ENCODE measurements at regions not wholly inside any gene's neighbourhood (a gene's known extent, or its start where the extent isn't known, plus 50 kb on each side); places are given as distances from the start of the nearest gene placed in this dataset.
"Not testable (repeated sequence)": the region's sequence is repeated elsewhere in the genome, so short reads cannot be mapped to it uniquely, and the experiment has no call there.

GRCh38 chr6:170062915-170063241 is 228.0 kb downstream of the DLL1 start:
- Histone ChIP-seq H3K27me3 (ENCODE audit: control insufficient read depth, insufficient read depth, low read length) (no peaks in the 10 kb centered on the region), H3K9me3 (ENCODE audit: control insufficient read depth, insufficient read depth, low read length) (no peaks in the 10 kb centered on the region), H3K4me1 (ENCODE audit: control insufficient read depth, insufficient read depth, low read length) (peaks cover 2% of the 10 kb centered on the region; the same call in 1 of the 2 replicates), H3K36me3 (ENCODE audit: control insufficient read depth, insufficient read depth, low read length) (no peaks in the 10 kb centered on the region), H3K4me3 (ENCODE audit: low read length) (no peak overlapping the region), H3K27ac (ENCODE audit: low read length) (no peak overlapping the region)
- no peak for DNase-seq (ENCODE audit: low read depth, low spot score)
- no CpG with 5 or more reads among the region's 12 CpGs for WGBS (ENCODE audit: insufficient coverage, insufficient read length)

- no peak overlapping the region for H3K4me3 ChIP-seq (ENCODE audit: low read length)
- no CpG with 5 or more reads among the region's 15 CpGs for WGBS (ENCODE audit: insufficient coverage, insufficient read length)
- no peak overlapping the region for H3K27ac ChIP-seq (ENCODE audit: low read length)
- no peaks in the 10 kb centered on the region for H3K27me3 ChIP-seq (ENCODE audit: control insufficient read depth, insufficient read depth, low read length)
- H3K36me3 ChIP-seq (ENCODE audit: control insufficient read depth, insufficient read depth, low read length): no peaks in the 10 kb centered on the region
- no peaks in the 10 kb centered on the region for H3K9me3 ChIP-seq (ENCODE audit: control insufficient read depth, insufficient read depth, low read length)
- no peak for DNase-seq (ENCODE audit: low read depth, low spot score)
- H3K4me1 ChIP-seq (ENCODE audit: control insufficient read depth, insufficient read depth, low read length): peaks cover 2% of the 10 kb centered on the region; the same call in 1 of the 2 replicates
Observed at GRCh38 chr6:170062209-170062914, 228.5 kb downstream of the DLL1 start.

GRCh38 chr6:170058878-170059485 is 231.9 kb downstream of the DLL1 start:
- Histone ChIP-seq H3K9me3 (ENCODE audit: control insufficient read depth, insufficient read depth, low read length) (no peaks in the 10 kb centered on the region), H3K4me3 (ENCODE audit: low read length) (no peak overlapping the region), H3K36me3 (ENCODE audit: control insufficient read depth, insufficient read depth, low read length) (no peaks in the 10 kb centered on the region), H3K27ac (ENCODE audit: low read length) (no peak overlapping the region), H3K27me3 (ENCODE audit: control insufficient read depth, insufficient read depth, low read length) (no peaks in the 10 kb centered on the region), H3K4me1 (ENCODE audit: control insufficient read depth, insufficient read depth, low read length) (peaks cover 2% of the 10 kb centered on the region; the same call in 1 of the 2 replicates)
- DNase-seq (ENCODE audit: low read depth, low spot score): no peak
- no CpG with 5 or more reads among the region's 22 CpGs for WGBS (ENCODE audit: insufficient coverage, insufficient read length)

GRCh38 chr6:170057961-170058877 is 232.7 kb downstream of the DLL1 start:
- no peaks in the 10 kb centered on the region; the same call in 1 of the 2 replicates for H3K4me1 ChIP-seq (ENCODE audit: control insufficient read depth, insufficient read depth, low read length)
- no peak overlapping the region for H3K27ac ChIP-seq (ENCODE audit: low read length)
- no peaks in the 10 kb centered on the region for H3K27me3 ChIP-seq (ENCODE audit: control insufficient read depth, insufficient read depth, low read length)
- no peak for DNase-seq (ENCODE audit: low read depth, low spot score)
- WGBS (ENCODE audit: insufficient coverage, insufficient read length): no CpG with 5 or more reads among the region's 40 CpGs
- no peak overlapping the region for H3K4me3 ChIP-seq (ENCODE audit: low read length)
- H3K36me3 ChIP-seq (ENCODE audit: control insufficient read depth, insufficient read depth, low read length): no peaks in the 10 kb centered on the region
- H3K9me3 ChIP-seq (ENCODE audit: control insufficient read depth, insufficient read depth, low read length): no peaks in the 10 kb centered on the region

- Histone ChIP-seq H3K9me3 (ENCODE audit: control insufficient read depth, insufficient read depth, low read length) (no peaks in the 10 kb centered on the region), H3K4me3 (ENCODE audit: low read length) (no peak overlapping the region), H3K36me3 (ENCODE audit: control insufficient read depth, insufficient read depth, low read length) (no peaks in the 10 kb centered on the region), H3K4me1 (ENCODE audit: control insufficient read depth, insufficient read depth, low read length) (no peaks in the 10 kb centered on the region), H3K27ac (ENCODE audit: low read length) (no peak overlapping the region), H3K27me3 (ENCODE audit: control insufficient read depth, insufficient read depth, low read length) (no peaks in the 10 kb centered on the region)
- WGBS (ENCODE audit: insufficient coverage, insufficient read length): no CpG with 5 or more reads among the region's 16 CpGs
- no peak for DNase-seq (ENCODE audit: low read depth, low spot score)
Observed at GRCh38 chr6:170057034-170057734, 233.7 kb downstream of the DLL1 start.

GRCh38 chr6:170056278-170056711 is 234.6 kb downstream of the DLL1 start:
- no peaks in the 10 kb centered on the region for H3K36me3 ChIP-seq (ENCODE audit: control insufficient read depth, insufficient read depth, low read length)
- no peak for DNase-seq (ENCODE audit: low read depth, low spot score)
- H3K27ac ChIP-seq (ENCODE audit: low read length): no peak overlapping the region
- no CpG with 5 or more reads among the region's 11 CpGs for WGBS (ENCODE audit: insufficient coverage, insufficient read length)
- no peaks in the 10 kb centered on the region for H3K4me1 ChIP-seq (ENCODE audit: control insufficient read depth, insufficient read depth, low read length)
- H3K27me3 ChIP-seq (ENCODE audit: control insufficient read depth, insufficient read depth, low read length): no peaks in the 10 kb centered on the region
- no peaks in the 10 kb centered on the region for H3K9me3 ChIP-seq (ENCODE audit: control insufficient read depth, insufficient read depth, low read length)
- no peak overlapping the region for H3K4me3 ChIP-seq (ENCODE audit: low read length)

- no CpG with 5 or more reads among the region's 14 CpGs for WGBS (ENCODE audit: insufficient coverage, insufficient read length)
- not testable (repeated sequence) for H3K9me3 ChIP-seq (ENCODE audit: control insufficient read depth, insufficient read depth, low read length); H3K27me3 ChIP-seq (ENCODE audit: control insufficient read depth, insufficient read depth, low read length); H3K4me3 ChIP-seq (ENCODE audit: low read length); H3K4me1 ChIP-seq (ENCODE audit: control insufficient read depth, insufficient read depth, low read length); H3K27ac ChIP-seq (ENCODE audit: low read length); H3K36me3 ChIP-seq (ENCODE audit: control insufficient read depth, insufficient read depth, low read length); DNase-seq (ENCODE audit: low read depth, low spot score)
Observed at GRCh38 chr6:170055797-170056196, 235.1 kb downstream of the DLL1 start.

GRCh38 chr6:170053966-170054661 is 236.8 kb downstream of the DLL1 start:
- no peak for DNase-seq (ENCODE audit: low read depth, low spot score)
- Histone ChIP-seq H3K4me3 (ENCODE audit: low read length) (no peak overlapping the region), H3K4me1 (ENCODE audit: control insufficient read depth, insufficient read depth, low read length) (no peaks in the 10 kb centered on the region), H3K9me3 (ENCODE audit: control insufficient read depth, insufficient read depth, low read length) (no peaks in the 10 kb centered on the region), H3K36me3 (ENCODE audit: control insufficient read depth, insufficient read depth, low read length) (no peaks in the 10 kb centered on the region), H3K27me3 (ENCODE audit: control insufficient read depth, insufficient read depth, low read length) (no peaks in the 10 kb centered on the region), H3K27ac (ENCODE audit: low read length) (no peak overlapping the region)
- WGBS (ENCODE audit: insufficient coverage, insufficient read length): no CpG with 5 or more reads among the region's 18 CpGs

GRCh38 chr6:170052991-170053821 is 237.7 kb downstream of the DLL1 start:
- H3K4me1 ChIP-seq (ENCODE audit: control insufficient read depth, insufficient read depth, low read length): no peaks in the 10 kb centered on the region
- no peaks in the 10 kb centered on the region for H3K27me3 ChIP-seq (ENCODE audit: control insufficient read depth, insufficient read depth, low read length)
- H3K27ac ChIP-seq (ENCODE audit: low read length): no peak overlapping the region
- H3K9me3 ChIP-seq (ENCODE audit: control insufficient read depth, insufficient read depth, low read length): no peaks in the 10 kb centered on the region
- no peak for DNase-seq (ENCODE audit: low read depth, low spot score)
- no peaks in the 10 kb centered on the region for H3K36me3 ChIP-seq (ENCODE audit: control insufficient read depth, insufficient read depth, low read length)
- WGBS (ENCODE audit: insufficient coverage, insufficient read length): no CpG with 5 or more reads among the region's 27 CpGs
- no peak overlapping the region for H3K4me3 ChIP-seq (ENCODE audit: low read length)
